ENCODE measurements at regions not wholly inside any gene's neighbourhood (a gene's known extent, or its start where the extent isn't known, plus 50 kb on each side); places are given as distances from the start of the nearest gene placed in this dataset.
A peak's percentile ranks its signal among the peaks of the same experiment; 100 is the strongest.
"Not testable (repeated sequence)": the region's sequence is repeated elsewhere in the genome, so short reads cannot be mapped to it uniquely, and the experiment has no call there.

GRCh38 chr13:48879432-48879831 is 96.3 kb upstream of the FNDC3A start:
- H3K27ac ChIP-seq, result no peak overlapping the region
- no peak for DNase-seq (ENCODE audit: low spot score)
- TF ChIP-seq, protein P1, sequence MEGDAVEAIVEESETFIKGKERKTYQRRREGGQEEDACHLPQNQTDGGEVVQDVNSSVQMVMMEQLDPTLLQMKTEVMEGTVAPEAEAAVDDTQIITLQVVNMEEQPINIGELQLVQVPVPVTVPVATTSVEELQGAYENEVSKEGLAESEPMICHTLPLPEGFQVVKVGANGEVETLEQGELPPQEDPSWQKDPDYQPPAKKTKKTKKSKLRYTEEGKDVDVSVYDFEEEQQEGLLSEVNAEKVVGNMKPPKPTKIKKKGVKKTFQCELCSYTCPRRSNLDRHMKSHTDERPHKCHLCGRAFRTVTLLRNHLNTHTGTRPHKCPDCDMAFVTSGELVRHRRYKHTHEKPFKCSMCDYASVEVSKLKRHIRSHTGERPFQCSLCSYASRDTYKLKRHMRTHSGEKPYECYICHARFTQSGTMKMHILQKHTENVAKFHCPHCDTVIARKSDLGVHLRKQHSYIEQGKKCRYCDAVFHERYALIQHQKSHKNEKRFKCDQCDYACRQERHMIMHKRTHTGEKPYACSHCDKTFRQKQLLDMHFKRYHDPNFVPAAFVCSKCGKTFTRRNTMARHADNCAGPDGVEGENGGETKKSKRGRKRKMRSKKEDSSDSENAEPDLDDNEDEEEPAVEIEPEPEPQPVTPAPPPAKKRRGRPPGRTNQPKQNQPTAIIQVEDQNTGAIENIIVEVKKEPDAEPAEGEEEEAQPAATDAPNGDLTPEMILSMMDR (IDR thresholded peaks at IDR 0.05), result no peak
- H3K4me3 ChIP-seq, result no peak overlapping the region

- no peak overlapping the region for H3K27ac ChIP-seq
- no peak overlapping the region for H3K4me3 ChIP-seq
- DNase-seq (ENCODE audit: low spot score), result no peak
- TF ChIP-seq, protein P1 (IDR thresholded peaks at IDR 0.05), result no peak
Observed at GRCh38 chr13:48879854-48880253, 95.9 kb upstream of the FNDC3A start.

DNA sequence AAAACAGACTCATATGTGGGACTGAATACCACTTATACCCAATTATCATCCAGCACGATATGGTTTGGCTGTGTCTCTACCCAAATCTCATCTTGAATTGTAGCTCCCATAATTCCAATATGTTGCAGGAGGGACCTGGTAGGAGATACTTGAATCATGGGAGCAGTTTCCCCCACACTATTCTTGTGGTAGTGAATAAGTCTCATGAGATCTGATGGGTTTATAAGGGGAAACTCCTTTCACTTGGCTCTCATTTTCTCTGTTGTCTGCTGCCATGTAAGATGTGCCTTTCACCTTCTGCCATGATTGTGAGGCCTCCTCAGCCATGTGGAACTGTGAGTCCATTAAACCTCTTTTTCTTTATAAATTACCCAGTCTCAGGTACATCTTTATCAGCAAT is 91.9 kb upstream of the FNDC3A start:
- not testable (repeated sequence) for DNase-seq (ENCODE audit: low spot score); H3K4me3 ChIP-seq
- H3K27ac ChIP-seq, result peak overlapping the region; percentile 46 to 59

DNA sequence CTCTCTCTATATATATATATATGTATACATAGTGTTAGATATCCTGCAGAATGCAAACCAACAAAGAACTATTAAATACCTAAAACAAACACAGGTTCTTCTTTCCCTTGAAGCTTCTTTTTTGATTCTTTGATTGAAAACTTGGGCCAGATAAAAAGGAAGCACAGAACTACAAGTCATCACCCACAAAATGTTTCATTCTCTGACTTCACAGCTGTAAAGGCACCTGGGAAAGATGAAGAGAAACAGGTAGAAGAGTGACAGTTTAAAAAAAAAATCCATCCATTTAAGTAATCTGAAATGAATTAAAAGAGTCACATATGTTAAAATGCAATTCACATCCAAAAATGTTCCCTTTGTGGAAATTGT is 90.7 kb upstream of the FNDC3A start:
- TF ChIP-seq, protein P1 (IDR thresholded peaks at IDR 0.05), result no peak
- no peak for DNase-seq (ENCODE audit: low spot score)
- Histone ChIP-seq H3K27ac (no peak overlapping the region), H3K4me3 (no peak overlapping the region)

DNA sequence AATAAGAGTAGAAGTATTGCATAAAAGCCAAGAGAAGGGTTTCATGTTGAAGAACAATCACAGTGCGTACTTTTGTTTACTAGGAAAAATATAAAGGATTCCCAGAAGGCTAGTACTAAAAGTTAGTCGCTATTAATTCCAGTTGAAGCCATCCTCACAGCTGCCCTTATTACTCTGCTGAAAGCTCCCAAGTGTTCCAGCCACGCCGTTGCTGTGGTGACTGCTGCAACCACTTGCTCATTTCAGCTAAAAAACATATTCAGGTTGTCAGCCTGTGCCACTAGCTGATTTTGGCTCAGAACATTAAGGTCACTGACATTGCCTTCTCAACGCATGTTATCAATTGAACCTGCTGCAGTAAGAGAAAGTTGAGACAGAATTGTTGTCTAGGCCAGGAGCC is 87.1 kb upstream of the FNDC3A start:
- TF ChIP-seq, protein P1 (IDR thresholded peaks at IDR 0.05), result no peak
- no peak overlapping the region for H3K4me3 ChIP-seq
- DNase-seq (ENCODE audit: low spot score), result no peak

DNA sequence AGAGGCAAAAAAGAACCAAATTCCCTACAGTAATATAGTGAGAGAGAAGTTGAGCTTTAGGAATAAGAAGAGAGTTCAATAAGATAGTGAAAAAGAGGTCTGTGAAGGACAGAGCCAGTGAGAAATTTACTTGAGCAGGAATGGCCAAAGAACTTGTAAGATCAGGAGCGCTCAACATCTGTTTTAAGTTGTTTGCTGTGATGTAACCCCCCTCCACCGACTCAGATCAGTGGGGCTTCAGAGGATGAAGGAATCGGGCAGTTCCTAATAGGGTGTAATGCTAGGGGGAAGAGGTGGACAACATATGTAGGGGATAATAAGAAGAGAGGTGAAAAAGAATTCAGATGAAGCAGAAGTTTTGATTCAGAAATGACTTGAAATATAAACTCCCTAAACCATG is 85.3 kb upstream of the FNDC3A start:
- TF ChIP-seq, protein P1 (IDR thresholded peaks at IDR 0.05), result no peak
- DNase-seq (ENCODE audit: low spot score), result no peak
- Histone ChIP-seq H3K4me3 (no peak overlapping the region), H3K27ac (no peak overlapping the region)

More for the DNA sequence above, 87.1 kb upstream of the FNDC3A start:
- no peak overlapping the region for H3K27ac ChIP-seq

GRCh38 chr13:48891586-48891985 is 84.1 kb upstream of the FNDC3A start:
- DNase-seq (ENCODE audit: low spot score), result no peak
- TF ChIP-seq, protein P1 (IDR thresholded peaks at IDR 0.05), result no peak
- H3K27ac ChIP-seq, result peak overlapping the region; percentile 61 to 66
- H3K4me3 ChIP-seq, result no peak overlapping the region
